Gastroesophageal sphincter (tissue), 4 donors: ENCODE measurements at regions not wholly inside any gene's neighbourhood (a gene's known extent, or its start where the extent isn't known, plus 50 kb on each side); places are given as distances from the start of the nearest gene placed in this dataset.

Experiments used
- ATAC-seq: fragments of 150-250 bp; one replicate; pipeline ENCODE4 v1.9.1; 2016; ENCODE audit warnings: mild to moderate bottlenecking, moderate library complexity
- H3K27ac ChIP-seq, 4 donors: fragments of 200-600 bp; sonication (generic) in 3 of 4; 1 replicate in 3 of 4; 2 replicates in 1 of 4; pipeline ENCODE4 v1.5.1; 2016 to 2019
- H3K27me3 ChIP-seq: fragments of 200-600 bp; sonication (generic); one replicate; pipeline ENCODE4 v1.5.1; 2019
- H3K36me3 ChIP-seq, 2 donors: fragments of 200-600 bp; sonication (generic); one replicate each; pipeline ENCODE4 v1.5.1; 2019; ENCODE audit warnings: control low read depth in 1 of 2
- H3K4me1 ChIP-seq, 3 donors: fragments of 200-600 bp; sonication (generic); 1 replicate in 2 of 3; 2 replicates in 1 of 3; pipeline ENCODE4 v1.5.1; 2016 to 2019; ENCODE audit warnings: control low read depth in 2 of 3
- H3K4me3 ChIP-seq, 2 donors: fragments of 200-600 bp; sonication (generic); one replicate each; pipeline ENCODE4 v1.5.1; 2019; ENCODE audit warnings: mild to moderate bottlenecking in 1 of 2, moderate library complexity in 1 of 2
- H3K9me3 ChIP-seq, 3 donors: fragments of 200-600 bp; sonication (generic); one replicate each; pipeline ENCODE4 v1.5.1; 2017 to 2019; ENCODE audit warnings: control low read depth in 2 of 3
- EP300 ChIP-seq: sonication (generic); formaldehyde crosslinking; IDR thresholded peaks from one replicate; pipeline ENCODE4 v1.6.1; 2017; ENCODE audit warnings: antibody characterized with exemption, mild to moderate bottlenecking
- POLR2A ChIP-seq, 2 donors: fragments of 450-650 bp; IDR thresholded peaks; one replicate each; pipeline ENCODE4 v1.6.1; 2017; ENCODE audit warnings: antibody characterized with exemption in 2 of 2, mild to moderate bottlenecking in 2 of 2, moderate library complexity in 1 of 2
- POLR2AphosphoS5 ChIP-seq: sonication (generic); formaldehyde crosslinking; IDR thresholded peaks from one replicate; pipeline ENCODE4 v1.6.1; 2017; ENCODE audit warnings: antibody characterized with exemption
- WGBS, 2 donors: methylation state at CpG; one replicate each; pipeline ENCODE4 v1.1.5; 2018; ENCODE audit warnings: low coverage in 1 of 2; 5-methylcytosine and 5-hydroxymethylcytosine counted together
- TF ChIP-seq, protein P1 (sequence below), 4 experiments: fragments of 200-600 bp in 2 of 4; fragments of 450-650 bp in 2 of 4; sonication (generic) in 1 of 4; IDR thresholded peaks; one replicate each; pipeline ENCODE4 v1.5.1; 2017 to 2019; ENCODE audit warnings: antibody characterized with exemption in 4 of 4, mild to moderate bottlenecking in 2 of 4, moderate library complexity in 2 of 4

DNA sequence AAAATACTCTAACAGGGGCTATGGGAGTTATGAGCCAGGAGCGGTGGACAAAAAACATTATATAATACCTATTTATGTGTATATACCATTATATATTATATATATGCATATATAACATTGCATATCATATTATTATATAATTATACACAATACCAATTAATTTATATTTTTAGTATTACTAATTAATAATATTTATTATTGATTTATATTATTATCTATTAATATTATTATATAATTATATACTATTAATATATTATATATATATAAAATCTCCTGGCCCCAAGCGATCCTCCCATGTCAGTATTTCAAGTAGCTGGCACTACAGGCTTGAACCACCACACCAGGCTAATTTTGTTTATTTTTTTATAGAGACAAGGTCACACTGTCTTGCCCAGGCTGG lies 73.8 kb upstream of the JADE1 start:
- 90 to 96% methylated on average over 1 to 2 of the region's 2 CpGs for WGBS, 2 donors

DNA sequence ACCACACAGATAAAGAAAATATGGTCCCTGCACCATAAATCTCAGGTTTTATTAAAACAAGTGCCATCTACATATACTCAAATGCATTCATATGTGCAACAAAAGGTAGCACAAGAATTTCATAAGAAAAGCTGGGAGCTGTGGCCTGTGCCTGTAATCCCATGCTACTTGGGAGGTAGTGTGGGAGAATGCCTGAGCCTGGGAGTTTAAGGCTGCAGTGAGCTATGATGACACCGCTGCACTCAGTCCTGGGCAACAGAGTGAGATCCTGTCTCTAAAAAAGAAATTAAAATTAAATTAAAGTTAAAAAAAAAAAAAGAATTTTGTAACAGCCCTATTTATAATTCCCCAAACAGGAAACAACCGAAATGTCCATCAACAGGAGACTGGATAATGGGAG lies 81.3 kb upstream of the JADE1 start:
- TF ChIP-seq POLR2AphosphoS5 (no peak), EP300 (no peak), POLR2A (IDR thresholded peaks at IDR 0.05) (no peak)
- TF ChIP-seq, protein P1, sequence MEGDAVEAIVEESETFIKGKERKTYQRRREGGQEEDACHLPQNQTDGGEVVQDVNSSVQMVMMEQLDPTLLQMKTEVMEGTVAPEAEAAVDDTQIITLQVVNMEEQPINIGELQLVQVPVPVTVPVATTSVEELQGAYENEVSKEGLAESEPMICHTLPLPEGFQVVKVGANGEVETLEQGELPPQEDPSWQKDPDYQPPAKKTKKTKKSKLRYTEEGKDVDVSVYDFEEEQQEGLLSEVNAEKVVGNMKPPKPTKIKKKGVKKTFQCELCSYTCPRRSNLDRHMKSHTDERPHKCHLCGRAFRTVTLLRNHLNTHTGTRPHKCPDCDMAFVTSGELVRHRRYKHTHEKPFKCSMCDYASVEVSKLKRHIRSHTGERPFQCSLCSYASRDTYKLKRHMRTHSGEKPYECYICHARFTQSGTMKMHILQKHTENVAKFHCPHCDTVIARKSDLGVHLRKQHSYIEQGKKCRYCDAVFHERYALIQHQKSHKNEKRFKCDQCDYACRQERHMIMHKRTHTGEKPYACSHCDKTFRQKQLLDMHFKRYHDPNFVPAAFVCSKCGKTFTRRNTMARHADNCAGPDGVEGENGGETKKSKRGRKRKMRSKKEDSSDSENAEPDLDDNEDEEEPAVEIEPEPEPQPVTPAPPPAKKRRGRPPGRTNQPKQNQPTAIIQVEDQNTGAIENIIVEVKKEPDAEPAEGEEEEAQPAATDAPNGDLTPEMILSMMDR (IDR thresholded peaks at IDR 0.05): no peak
- no peaks in the 10 kb centered on the region for H3K9me3 ChIP-seq
- H3K36me3 ChIP-seq: no peaks in the 10 kb centered on the region
- H3K4me3 ChIP-seq: no peak overlapping the region
- no peaks in the 10 kb centered on the region for H3K4me1 ChIP-seq
- ATAC-seq: no peak
- no peaks in the 10 kb centered on the region for H3K27me3 ChIP-seq
- WGBS, 2 donors: 87 to 100% methylated on average over 1 to 2 of the region's 2 CpGs
- H3K27ac ChIP-seq: no peak overlapping the region

More for the DNA sequence above, 73.8 kb upstream of the JADE1 start:
- ATAC-seq: no peak
- no peak overlapping the region for H3K27ac ChIP-seq
- no peaks in the 10 kb centered on the region for H3K9me3 ChIP-seq
- no peak overlapping the region for H3K4me3 ChIP-seq
- H3K36me3 ChIP-seq: no peaks in the 10 kb centered on the region
- TF ChIP-seq POLR2A (IDR thresholded peaks at IDR 0.05) (no peak), POLR2AphosphoS5 (no peak), EP300 (no peak)
- TF ChIP-seq, protein P1 (IDR thresholded peaks at IDR 0.05): no peak
- H3K27me3 ChIP-seq: no peaks in the 10 kb centered on the region
- no peaks in the 10 kb centered on the region for H3K4me1 ChIP-seq

DNA sequence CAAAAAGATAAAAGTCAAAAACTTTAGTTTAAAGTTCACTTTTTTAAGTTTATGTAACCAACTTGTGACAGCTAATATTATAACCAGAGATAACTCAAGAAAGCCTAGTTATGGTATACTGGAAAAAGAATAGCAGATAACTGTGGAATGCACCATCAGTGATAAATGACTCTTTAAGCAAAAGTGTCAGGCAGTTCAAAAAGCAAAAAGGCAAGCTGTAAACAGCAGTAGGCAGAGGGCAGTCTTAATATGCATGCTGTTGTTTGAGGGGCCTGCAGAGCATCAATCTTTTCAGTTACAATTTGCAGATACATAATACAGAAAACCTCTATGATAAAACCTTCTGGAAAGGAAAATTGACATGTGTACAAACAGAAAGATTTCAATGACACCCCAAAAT lies 81.8 kb upstream of the JADE1 start:
- Histone ChIP-seq H3K36me3 (no peaks in the 10 kb centered on the region), H3K9me3 (no peaks in the 10 kb centered on the region), H3K27ac (no peak overlapping the region), H3K27me3 (no peaks in the 10 kb centered on the region), H3K4me3 (no peak overlapping the region), H3K4me1 (no peaks in the 10 kb centered on the region)
- TF ChIP-seq POLR2AphosphoS5 (no peak), EP300 (no peak), POLR2A (IDR thresholded peaks at IDR 0.05) (no peak)
- TF ChIP-seq, protein P1 (IDR thresholded peaks at IDR 0.05): no peak
- no peak for ATAC-seq

DNA sequence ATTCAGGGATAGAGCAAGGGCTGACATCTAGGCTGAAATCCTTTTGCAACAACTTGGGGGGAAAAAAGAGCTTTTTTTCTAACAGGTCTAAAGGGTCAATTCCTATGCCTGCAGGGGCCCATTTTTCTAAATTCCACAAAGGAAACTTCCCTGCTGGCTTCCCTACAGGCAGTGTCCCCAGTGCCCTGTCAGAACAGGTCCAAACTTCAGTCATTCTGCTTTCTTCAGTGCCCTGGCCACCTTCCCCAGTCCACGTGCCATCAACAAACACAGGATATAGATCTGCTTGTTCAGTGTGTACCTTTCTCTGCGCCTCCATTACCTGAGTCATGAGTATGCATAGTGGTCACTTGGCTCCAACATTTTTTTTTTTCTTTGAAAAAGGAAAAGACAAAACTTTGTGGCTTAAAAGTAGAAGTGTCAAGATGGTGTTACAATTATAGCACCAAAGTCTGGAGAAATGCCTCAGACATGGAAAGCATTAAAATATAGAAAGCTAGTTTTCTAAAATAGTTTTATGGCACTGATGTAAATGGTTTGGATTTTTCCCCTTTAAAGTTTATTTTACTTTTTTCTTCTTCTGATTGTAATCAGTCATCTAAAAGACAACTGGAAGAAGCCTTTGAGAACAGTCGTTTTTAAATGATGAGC lies 84.0 kb upstream of the JADE1 start:
- ATAC-seq: no peak
- WGBS, 2 donors: 52 to 86% methylated on average over 2 to 3 of the region's 3 CpGs
- H3K9me3 ChIP-seq: no peaks in the 10 kb centered on the region
- no peak for TF ChIP-seq EP300
- TF ChIP-seq, protein P1 (IDR thresholded peaks at IDR 0.05): no peak
- TF ChIP-seq POLR2A (IDR thresholded peaks at IDR 0.05): no peak
- no peak for TF ChIP-seq POLR2AphosphoS5
- no peak overlapping the region for H3K27ac ChIP-seq
- no peaks in the 10 kb centered on the region for H3K36me3 ChIP-seq
- no peaks in the 10 kb centered on the region for H3K27me3 ChIP-seq
- no peaks in the 10 kb centered on the region for H3K4me1 ChIP-seq
- H3K4me3 ChIP-seq: no peak overlapping the region

DNA sequence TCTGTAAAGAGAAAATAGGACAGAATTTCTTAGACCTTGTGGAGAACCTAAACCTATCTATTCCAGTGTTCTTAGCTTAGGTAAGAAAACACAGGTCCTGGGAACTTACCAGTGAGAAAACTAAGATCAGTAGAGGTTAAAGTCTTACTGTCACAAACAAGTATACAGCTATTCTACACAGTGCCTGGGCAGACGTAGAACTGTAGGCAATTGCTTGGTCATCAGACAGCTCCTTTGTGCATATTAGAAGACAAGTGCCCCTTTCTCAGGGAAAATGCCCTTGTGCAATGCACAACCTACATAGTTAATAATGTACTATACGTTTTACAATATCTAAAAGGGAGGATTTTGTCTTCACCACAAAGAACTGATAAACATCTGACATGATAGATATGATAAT lies 86.6 kb upstream of the JADE1 start:
- H3K4me1 ChIP-seq: peaks cover 0 to 14% (median 0%) of the 10 kb centered on the region in 3 donors
- ATAC-seq: no peak
- H3K9me3 ChIP-seq: no peaks in the 10 kb centered on the region
- TF ChIP-seq POLR2A (IDR thresholded peaks at IDR 0.05): no peak
- no peak overlapping the region for H3K27ac ChIP-seq
- no peak overlapping the region for H3K4me3 ChIP-seq
- H3K27me3 ChIP-seq: no peaks in the 10 kb centered on the region
- 86% methylated on average over 2 of the region's 2 CpGs for WGBS, 2 donors
- no peaks in the 10 kb centered on the region for H3K36me3 ChIP-seq
